Prostate gland (tissue), 2 donors: ENCODE measurements at regions not wholly inside any gene's neighbourhood (a gene's known extent, or its start where the extent isn't known, plus 50 kb on each side); places are given as distances from the start of the nearest gene placed in this dataset.

ENCODE experiments used
- CTCF ChIP-seq, 4 experiments: fragments of 200-600 bp in 2 of 4; fragments of 450-650 bp in 2 of 4; sonication (generic) in 2 of 4; IDR thresholded peaks; 1 replicate in 3 of 4; 2 replicates in 1 of 4; pipeline ENCODE4 v1.5.1; 2016 to 2019; ENCODE audit warnings: antibody characterized with exemption in 4 of 4, mild to moderate bottlenecking in 2 of 4, moderate library complexity in 2 of 4
- POLR2AphosphoS5 ChIP-seq: sonication (generic); formaldehyde crosslinking; IDR thresholded peaks from one replicate; pipeline ENCODE4 v1.6.1; 2017; ENCODE audit warnings: antibody characterized with exemption

GRCh38 chr3:21892104-21892503 is 141.1 kb upstream of the ZNF385D start:
- no peak for TF ChIP-seq POLR2AphosphoS5
- TF ChIP-seq CTCF (IDR thresholded peaks at IDR 0.05), result no peak
